ENCODE measurements at regions not wholly inside any gene's neighbourhood (a gene's known extent, or its start where the extent isn't known, plus 50 kb on each side); places are given as distances from the start of the nearest gene placed in this dataset.

GRCh38 chr12:131347345-131347714 lies 363.6 kb upstream of the SFSWAP start:
- TF ChIP-seq POLR2A (IDR thresholded peaks at IDR 0.05; ENCODE audit: low read depth, low read length), result no peak
- TF ChIP-seq TAF1 (IDR thresholded peaks at IDR 0.05; ENCODE audit: borderline replicate concordance, low read depth, low read length), result no peak
- TF ChIP-seq POLR2AphosphoS5 (IDR thresholded peaks at IDR 0.05; ENCODE audit: low read depth, low read length), result no peak

Measured in GM12892 (cell line).